Neural cell (in vitro differentiated cells): ENCODE measurements at regions not wholly inside any gene's neighbourhood (a gene's known extent, or its start where the extent isn't known, plus 50 kb on each side); places are given as distances from the start of the nearest gene placed in this dataset.

Experiments used
- H2AFZ ChIP-seq: fragments of 200-600, 300-800 bp; sonication (generic), shearing (Covaris generic); 2 replicates; pipeline ENCODE4 v1.6.0; 2014; ENCODE audit warnings: low read depth, mild to moderate bottlenecking, antibody characterized with exemption, low read length, moderate library complexity
- H3F3A ChIP-seq: fragments of 200-600 bp; shearing (Covaris generic); 2 replicates; pipeline ENCODE4 v1.6.1; 2016; ENCODE audit warnings: mild to moderate bottlenecking, moderate library complexity, mixed read lengths, antibody characterized with exemption, low read length; ENCODE audit not compliant: insufficient read depth, poor library complexity, severe bottlenecking
- H3K27ac ChIP-seq: fragments of 200-600, 300-800 bp; sonication (generic), shearing (Covaris generic); 2 replicates; pipeline ENCODE4 v1.5.1; 2014; ENCODE audit warnings: mild to moderate bottlenecking, low read length, moderate library complexity
- H3K27me3 ChIP-seq: fragments of 300-800, 200-600 bp; sonication (generic), shearing (Covaris generic); 2 replicates; pipeline ENCODE4 v1.6.0; 2014; ENCODE audit warnings: mild to moderate bottlenecking, low read depth, low read length, moderate library complexity; ENCODE audit not compliant: insufficient read depth
- H3K36me3 ChIP-seq: fragments of 300-800, 200-600 bp; sonication (generic), shearing (Covaris generic); 2 replicates; pipeline ENCODE4 v1.5.1; 2014; ENCODE audit warnings: mild to moderate bottlenecking, antibody characterized with exemption, low read length, moderate library complexity; ENCODE audit not compliant: insufficient read depth
- H3K4me2 ChIP-seq: fragments of 300-800, 200-600 bp; sonication (generic), shearing (Covaris generic); 2 replicates; pipeline ENCODE4 v1.6.0; 2014; ENCODE audit warnings: mild to moderate bottlenecking, low read length
- H3K4me3 ChIP-seq: fragments of 300-800, 200-600 bp; sonication (generic), shearing (Covaris generic); 2 replicates; pipeline ENCODE4 v1.5.1; 2014; ENCODE audit warnings: mild to moderate bottlenecking, low read length, moderate library complexity
- H3K79me2 ChIP-seq: fragments of 200-600 bp; shearing (Covaris generic); replicated peaks from 2 replicates; pipeline ENCODE4 v1.6.0; 2014; ENCODE audit warnings: mild to moderate bottlenecking, low read length, moderate library complexity; ENCODE audit not compliant: insufficient read depth
- H3K9ac ChIP-seq: fragments of 300-800, 200-600 bp; sonication (generic), shearing (Covaris generic); 2 replicates; pipeline ENCODE4 v1.6.1; 2016; ENCODE audit warnings: mild to moderate bottlenecking, low read length, mixed read lengths
- H3K9me2 ChIP-seq: fragments of 200-600 bp; shearing (Covaris generic); 2 replicates; pipeline ENCODE4 v1.6.1; 2016; ENCODE audit warnings: mild to moderate bottlenecking, low read length, mixed read lengths; ENCODE audit not compliant: insufficient read depth
- H3K9me3 ChIP-seq: fragments of 200-600, 300-800 bp; sonication (generic), shearing (Covaris generic); 2 replicates; pipeline ENCODE4 v1.6.1; 2016; ENCODE audit warnings: mild to moderate bottlenecking, mixed run types, low read length, moderate library complexity, mixed read lengths
- H4K20me1 ChIP-seq: fragments of 200-600 bp; shearing (Covaris generic); 2 replicates; pipeline ENCODE4 v1.6.1; 2016; ENCODE audit warnings: mild to moderate bottlenecking, mixed run types; ENCODE audit not compliant: insufficient read depth
- CTCF ChIP-seq: fragments of 450-650 bp; IDR thresholded peaks from 2 replicates; pipeline ENCODE4 v1.5.1; 2014; ENCODE audit warnings: antibody characterized with exemption, mild to moderate bottlenecking, moderate library complexity; ENCODE audit not compliant: poor library complexity, severe bottlenecking
- EP300 ChIP-seq: fragments of 450-650 bp; conservative IDR thresholded peaks from 2 replicates; pipeline ENCODE4 v1.6.1; 2014; ENCODE audit warnings: antibody characterized with exemption, mild to moderate bottlenecking, moderate library complexity; ENCODE audit not compliant: poor library complexity, severe bottlenecking
- EZH2 ChIP-seq: fragments of 200-600, 300-800 bp; shearing (Covaris generic), sonication (generic); IDR thresholded peaks from 2 replicates; pipeline ENCODE4 v1.6.1; 2014; ENCODE audit warnings: antibody characterized with exemption, low read length, borderline replicate concordance, mild to moderate bottlenecking; ENCODE audit not compliant: insufficient read depth, poor library complexity, severe bottlenecking
- MXI1 ChIP-seq: fragments of 450-650 bp; conservative IDR thresholded peaks from 2 replicates; pipeline ENCODE4 v1.6.1; 2014; ENCODE audit warnings: antibody characterized with exemption, mild to moderate bottlenecking; ENCODE audit not compliant: poor library complexity, severe bottlenecking
- POLR2AphosphoS5 ChIP-seq: IDR thresholded peaks from 2 replicates; pipeline ENCODE4 v1.6.1; 2012
- RAD21 ChIP-seq: fragments of 450-650 bp; conservative IDR thresholded peaks from 2 replicates; pipeline ENCODE4 v1.6.1; 2014; ENCODE audit warnings: antibody characterized with exemption, mild to moderate bottlenecking, moderate library complexity
- SMC3 ChIP-seq: fragments of 450-650 bp; conservative IDR thresholded peaks from 2 replicates; pipeline ENCODE4 v1.6.1; 2014; ENCODE audit warnings: antibody characterized with exemption, mild to moderate bottlenecking, moderate library complexity; ENCODE audit not compliant: poor library complexity
- TAF1 ChIP-seq: IDR thresholded peaks from 2 replicates; pipeline ENCODE4 v1.6.1; 2012; ENCODE audit warnings: low read depth
- TF ChIP-seq, protein P1 (sequence below): IDR thresholded peaks from 2 replicates; pipeline ENCODE4 v1.6.1; 2012; ENCODE audit warnings: borderline replicate concordance

GRCh38 chr4:179698321-179698720 lies 2256.1 kb upstream of the AGA start:
- Histone ChIP-seq H3K4me3 (no peak overlapping the region), H3K36me3 (no peaks in the 10 kb centered on the region), H3K9me2 (no peaks in the 10 kb centered on the region), H3F3A (no peaks in the 10 kb centered on the region), H3K27me3 (no peaks in the 10 kb centered on the region), H3K79me2 (no peaks in the 10 kb centered on the region), H4K20me1 (no peaks in the 10 kb centered on the region), H3K9me3 (no peaks in the 10 kb centered on the region), H3K9ac (no peak overlapping the region), H3K4me2 (no peak overlapping the region), H3K27ac (no peak overlapping the region), H2AFZ (no peak overlapping the region)
- TF ChIP-seq TAF1 = no peak
- no peak for TF ChIP-seq EP300
- TF ChIP-seq EZH2 = no peak
- no peak for TF ChIP-seq SMC3
- TF ChIP-seq MXI1 = no peak
- TF ChIP-seq POLR2AphosphoS5 = no peak
- no peak for TF ChIP-seq CTCF

DNA sequence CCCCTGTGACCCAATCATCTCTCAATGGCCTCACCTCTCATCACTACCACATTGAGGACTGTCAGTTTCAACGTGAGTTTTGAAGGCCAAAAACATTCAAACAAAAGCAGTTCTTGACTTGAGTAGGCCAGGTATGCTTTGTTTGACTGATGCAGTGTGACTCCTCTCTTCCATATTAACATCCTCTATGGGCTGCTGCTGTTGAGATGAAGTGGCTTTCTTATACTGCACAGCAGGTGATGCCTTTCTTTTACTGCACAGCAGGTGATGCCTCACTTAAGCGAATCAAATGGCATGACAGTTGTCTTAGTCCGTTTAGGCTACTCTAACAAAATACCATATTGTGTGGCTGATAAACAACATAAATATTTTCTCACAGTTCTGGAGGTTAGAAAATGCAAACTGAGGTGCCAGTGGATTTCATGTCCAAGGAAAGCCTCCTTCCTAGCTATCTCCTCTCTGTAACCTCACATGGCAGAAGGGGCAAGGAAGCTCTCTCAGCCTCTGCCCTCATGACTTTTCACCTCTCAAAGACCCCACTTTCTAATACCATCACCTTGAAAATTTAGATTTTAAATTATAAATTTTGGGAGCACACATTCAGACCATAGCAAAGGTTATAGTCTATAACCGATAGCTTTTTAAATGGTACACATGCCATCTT lies 2267.9 kb upstream of the AGA start:
- Histone ChIP-seq H3K4me2 (no peak overlapping the region), H3K9me2 (no peaks in the 10 kb centered on the region)
- TF ChIP-seq POLR2AphosphoS5 (no peak), TAF1 (no peak), EZH2 (no peak), MXI1 (no peak), CTCF (no peak), EP300 (no peak), RAD21 (no peak), SMC3 (no peak)
- TF ChIP-seq, protein P1, sequence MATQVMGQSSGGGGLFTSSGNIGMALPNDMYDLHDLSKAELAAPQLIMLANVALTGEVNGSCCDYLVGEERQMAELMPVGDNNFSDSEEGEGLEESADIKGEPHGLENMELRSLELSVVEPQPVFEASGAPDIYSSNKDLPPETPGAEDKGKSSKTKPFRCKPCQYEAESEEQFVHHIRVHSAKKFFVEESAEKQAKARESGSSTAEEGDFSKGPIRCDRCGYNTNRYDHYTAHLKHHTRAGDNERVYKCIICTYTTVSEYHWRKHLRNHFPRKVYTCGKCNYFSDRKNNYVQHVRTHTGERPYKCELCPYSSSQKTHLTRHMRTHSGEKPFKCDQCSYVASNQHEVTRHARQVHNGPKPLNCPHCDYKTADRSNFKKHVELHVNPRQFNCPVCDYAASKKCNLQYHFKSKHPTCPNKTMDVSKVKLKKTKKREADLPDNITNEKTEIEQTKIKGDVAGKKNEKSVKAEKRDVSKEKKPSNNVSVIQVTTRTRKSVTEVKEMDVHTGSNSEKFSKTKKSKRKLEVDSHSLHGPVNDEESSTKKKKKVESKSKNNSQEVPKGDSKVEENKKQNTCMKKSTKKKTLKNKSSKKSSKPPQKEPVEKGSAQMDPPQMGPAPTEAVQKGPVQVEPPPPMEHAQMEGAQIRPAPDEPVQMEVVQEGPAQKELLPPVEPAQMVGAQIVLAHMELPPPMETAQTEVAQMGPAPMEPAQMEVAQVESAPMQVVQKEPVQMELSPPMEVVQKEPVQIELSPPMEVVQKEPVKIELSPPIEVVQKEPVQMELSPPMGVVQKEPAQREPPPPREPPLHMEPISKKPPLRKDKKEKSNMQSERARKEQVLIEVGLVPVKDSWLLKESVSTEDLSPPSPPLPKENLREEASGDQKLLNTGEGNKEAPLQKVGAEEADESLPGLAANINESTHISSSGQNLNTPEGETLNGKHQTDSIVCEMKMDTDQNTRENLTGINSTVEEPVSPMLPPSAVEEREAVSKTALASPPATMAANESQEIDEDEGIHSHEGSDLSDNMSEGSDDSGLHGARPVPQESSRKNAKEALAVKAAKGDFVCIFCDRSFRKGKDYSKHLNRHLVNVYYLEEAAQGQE = no peak

More for the DNA sequence above, 2267.9 kb upstream of the AGA start:
- H3K9ac ChIP-seq = no peak overlapping the region
- H3F3A ChIP-seq = no peaks in the 10 kb centered on the region
- no peaks in the 10 kb centered on the region for H3K36me3 ChIP-seq
- no peak overlapping the region for H2AFZ ChIP-seq
- no peak overlapping the region for H3K27ac ChIP-seq
- H3K27me3 ChIP-seq = no peaks in the 10 kb centered on the region
- no peaks in the 10 kb centered on the region for H4K20me1 ChIP-seq
- H3K79me2 ChIP-seq = no peaks in the 10 kb centered on the region
- H3K4me3 ChIP-seq = no peak overlapping the region
- no peaks in the 10 kb centered on the region for H3K9me3 ChIP-seq
